Esophagus muscularis mucosa (tissue), 4 donors: ENCODE measurements at regions not wholly inside any gene's neighbourhood (a gene's known extent, or its start where the extent isn't known, plus 50 kb on each side); places are given as distances from the start of the nearest gene placed in this dataset.

Experiments used
- DNase-seq: peaks from one replicate; pipeline ENCODE4 v3.0.0-alpha.2; 2017; ENCODE audit errors: extremely low spot score
- H3K27ac ChIP-seq, 4 donors: fragments of 200-600 bp; sonication (generic); replicated peaks in 1 of 4; 1 replicate in 3 of 4; 2 replicates in 1 of 4; pipeline ENCODE4 v1.5.1; 2016 to 2019; ENCODE audit warnings: mild to moderate bottlenecking in 1 of 4
- H3K27me3 ChIP-seq, 4 donors: fragments of 200-600 bp; sonication (generic); one replicate each; pipeline versions ENCODE4 v1.5.1 to v1.6.0; 2016 to 2019
- H3K36me3 ChIP-seq, 4 donors: fragments of 200-600 bp; sonication (generic); one replicate each; pipeline ENCODE4 v1.5.1; 2016 to 2019
- H3K4me1 ChIP-seq, 4 donors: fragments of 200-600 bp; sonication (generic); one replicate each; pipeline ENCODE4 v1.5.1; 2016 to 2019
- H3K4me3 ChIP-seq, 4 donors: fragments of 200-600 bp; sonication (generic); 1 replicate in 2 of 4; 2 replicates in 2 of 4; pipeline ENCODE4 v1.5.1; 2016 to 2019; ENCODE audit warnings: mild to moderate bottlenecking in 4 of 4, moderate library complexity in 1 of 4
- H3K9me3 ChIP-seq, 4 donors: fragments of 200-600 bp; sonication (generic); 1 replicate in 3 of 4; 2 replicates in 1 of 4; pipeline ENCODE4 v1.5.1; 2016 to 2019
- EP300 ChIP-seq: sonication (generic); formaldehyde crosslinking; IDR thresholded peaks from one replicate; pipeline ENCODE4 v1.6.1; 2017; ENCODE audit warnings: antibody characterized with exemption
- POLR2A ChIP-seq: fragments of 450-650 bp; IDR thresholded peaks from one replicate; pipeline ENCODE4 v1.6.1; 2017; ENCODE audit warnings: antibody characterized with exemption, moderate library complexity, mild to moderate bottlenecking, low read depth
- POLR2AphosphoS5 ChIP-seq, 2 donors: sonication (generic); formaldehyde crosslinking; IDR thresholded peaks; one replicate each; pipeline ENCODE4 v1.6.1; 2017; ENCODE audit warnings: antibody characterized with exemption in 2 of 2
- WGBS: methylation state at CpG from one replicate; pipeline ENCODE4 v1.1.5; 2018; 5-methylcytosine and 5-hydroxymethylcytosine counted together
- intact Hi-C: fragments of 100-400 bp; cut with DNase I; formaldehyde crosslinking; loops from one replicate; pipeline ENCODE4 v1.15.1; 2023
- TF ChIP-seq, protein P1 (sequence below), 3 experiments: fragments of 200-600 bp in 2 of 3; fragments of 450-650 bp in 1 of 3; sonication (generic) in 2 of 3; IDR thresholded peaks; one replicate each; pipeline ENCODE4 v1.5.1; 2017 to 2019; ENCODE audit warnings: antibody characterized with exemption in 3 of 3, mild to moderate bottlenecking in 2 of 3, moderate library complexity in 1 of 3

DNA sequence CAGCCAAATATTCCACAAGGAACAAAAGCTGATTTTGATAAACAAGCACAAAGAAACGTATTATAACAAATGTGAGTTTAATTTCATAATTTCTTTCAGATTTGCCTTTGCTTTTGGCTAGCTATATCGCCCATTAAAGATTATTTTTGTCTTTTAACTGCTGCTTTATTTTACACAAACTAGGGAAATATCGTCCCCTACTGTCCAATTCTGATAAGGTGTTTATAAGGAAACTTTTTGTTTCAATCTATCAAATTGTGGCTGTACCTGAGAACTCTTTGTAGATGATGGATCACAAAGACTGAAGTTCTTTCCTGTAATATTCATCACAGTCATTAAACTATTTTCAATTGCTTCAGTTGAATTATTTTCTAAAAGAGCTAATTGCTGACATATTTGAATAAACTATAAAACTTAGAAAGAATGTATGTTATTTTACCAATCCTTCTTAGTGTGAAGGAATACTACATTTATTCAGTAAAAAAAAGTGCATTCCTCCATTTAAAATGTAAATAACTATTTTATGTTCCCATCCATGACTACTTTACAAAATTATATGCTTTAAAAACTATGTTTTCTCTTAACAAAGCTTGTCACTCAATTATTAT, 431.3 kb upstream of the ITGA1 start:
- TF ChIP-seq, protein P1, sequence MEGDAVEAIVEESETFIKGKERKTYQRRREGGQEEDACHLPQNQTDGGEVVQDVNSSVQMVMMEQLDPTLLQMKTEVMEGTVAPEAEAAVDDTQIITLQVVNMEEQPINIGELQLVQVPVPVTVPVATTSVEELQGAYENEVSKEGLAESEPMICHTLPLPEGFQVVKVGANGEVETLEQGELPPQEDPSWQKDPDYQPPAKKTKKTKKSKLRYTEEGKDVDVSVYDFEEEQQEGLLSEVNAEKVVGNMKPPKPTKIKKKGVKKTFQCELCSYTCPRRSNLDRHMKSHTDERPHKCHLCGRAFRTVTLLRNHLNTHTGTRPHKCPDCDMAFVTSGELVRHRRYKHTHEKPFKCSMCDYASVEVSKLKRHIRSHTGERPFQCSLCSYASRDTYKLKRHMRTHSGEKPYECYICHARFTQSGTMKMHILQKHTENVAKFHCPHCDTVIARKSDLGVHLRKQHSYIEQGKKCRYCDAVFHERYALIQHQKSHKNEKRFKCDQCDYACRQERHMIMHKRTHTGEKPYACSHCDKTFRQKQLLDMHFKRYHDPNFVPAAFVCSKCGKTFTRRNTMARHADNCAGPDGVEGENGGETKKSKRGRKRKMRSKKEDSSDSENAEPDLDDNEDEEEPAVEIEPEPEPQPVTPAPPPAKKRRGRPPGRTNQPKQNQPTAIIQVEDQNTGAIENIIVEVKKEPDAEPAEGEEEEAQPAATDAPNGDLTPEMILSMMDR (IDR thresholded peaks at IDR 0.05): peak; percentile 31 to 56 (median 35)
- TF ChIP-seq EP300: no peak
- WGBS: 30% methylated on average over 3 of the region's 3 CpGs
- Histone ChIP-seq H3K36me3 (no peaks in the 10 kb centered on the region), H3K4me3 (no peak overlapping the region), H3K27me3 (no peaks in the 10 kb centered on the region), H3K27ac (no peak overlapping the region), H3K4me1 (no peaks in the 10 kb centered on the region), H3K9me3 (no peaks in the 10 kb centered on the region)
- DNase-seq: no peak
- intact Hi-C loops: no loop called here

DNA sequence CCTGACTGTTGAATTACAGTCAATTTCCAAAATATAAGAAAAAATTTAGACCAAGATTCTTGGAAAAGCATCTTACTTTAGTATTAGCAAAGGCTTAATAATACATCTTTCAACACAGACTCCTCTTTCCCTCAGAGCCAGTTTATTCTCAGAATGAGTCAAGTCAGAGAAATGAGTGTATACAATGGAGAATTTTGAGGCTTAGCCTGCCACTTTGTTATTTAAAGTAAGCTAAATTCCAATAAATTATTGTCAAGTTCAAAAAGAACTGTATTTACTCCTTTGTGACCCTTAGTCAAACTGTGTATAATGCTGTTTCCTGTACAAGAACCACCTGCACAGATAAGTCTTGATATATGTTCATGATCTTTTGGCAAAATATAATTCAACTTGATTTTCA, 428.5 kb upstream of the ITGA1 start:
- H3K27me3 ChIP-seq: no peaks in the 10 kb centered on the region
- no peaks in the 10 kb centered on the region for H3K36me3 ChIP-seq
- no peak for DNase-seq
- H3K27ac ChIP-seq: no peak overlapping the region
- H3K4me3 ChIP-seq: no peak overlapping the region
- H3K9me3 ChIP-seq: no peaks in the 10 kb centered on the region
- no peak for TF ChIP-seq POLR2A
- no peak for TF ChIP-seq POLR2AphosphoS5 (IDR thresholded peaks at IDR 0.05)
- no peak for TF ChIP-seq EP300
- TF ChIP-seq, protein P1 (IDR thresholded peaks at IDR 0.05): no peak
- intact Hi-C loops: no loop called here
- no peaks in the 10 kb centered on the region for H3K4me1 ChIP-seq

DNA sequence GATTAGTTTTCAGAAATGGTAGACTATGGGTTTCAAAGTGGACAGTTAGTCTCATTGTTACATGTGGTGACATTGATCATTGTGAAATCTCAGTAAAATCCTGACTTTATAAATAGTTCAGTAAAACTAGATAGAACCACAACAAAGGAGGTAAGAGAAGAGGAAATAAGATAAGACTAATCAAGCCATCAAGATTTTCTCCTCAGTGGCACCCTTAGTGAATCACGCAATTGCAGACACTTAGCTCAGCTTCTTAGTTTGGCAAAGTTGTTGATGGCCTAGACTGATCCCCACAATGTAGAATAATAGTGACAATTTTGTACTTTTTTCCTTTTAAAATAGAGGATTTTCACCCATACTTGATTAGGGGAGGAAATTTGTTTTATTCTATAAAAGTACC, 426.7 kb upstream of the ITGA1 start:
- Histone ChIP-seq H3K4me3 (no peak overlapping the region), H3K4me1 (no peaks in the 10 kb centered on the region), H3K36me3 (no peaks in the 10 kb centered on the region), H3K27ac (no peak overlapping the region), H3K27me3 (no peaks in the 10 kb centered on the region), H3K9me3 (no peaks in the 10 kb centered on the region)
- no peak for TF ChIP-seq POLR2AphosphoS5 (IDR thresholded peaks at IDR 0.05)
- TF ChIP-seq, protein P1 (IDR thresholded peaks at IDR 0.05): no peak
- no peak for TF ChIP-seq EP300
- TF ChIP-seq POLR2A: no peak
- intact Hi-C loops: no loop called here
- no peak for DNase-seq
- 93% methylated on average over 1 of the region's 1 CpG for WGBS

DNA sequence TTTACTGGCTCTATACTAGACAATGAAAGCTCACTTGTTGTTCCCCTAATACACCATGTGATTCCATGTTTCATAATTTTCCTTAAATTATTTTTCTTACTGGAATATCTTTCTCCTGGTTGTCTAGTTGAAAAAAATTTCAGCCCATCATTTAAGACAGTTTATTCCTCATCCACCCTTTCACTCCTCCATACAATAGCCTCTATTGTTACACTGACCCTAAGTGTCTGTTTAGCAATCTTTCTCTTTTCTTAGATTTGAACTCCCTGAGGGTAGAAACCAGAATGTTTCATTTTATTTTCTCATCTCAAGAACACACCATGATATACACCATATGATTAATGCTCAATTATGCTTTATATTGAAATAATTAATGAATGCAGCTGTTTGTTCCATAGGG, 413.4 kb upstream of the ITGA1 start:
- intact Hi-C loops: no loop called here
- no peak overlapping the region for H3K27ac ChIP-seq
- no peak for TF ChIP-seq POLR2AphosphoS5 (IDR thresholded peaks at IDR 0.05)
- H3K4me1 ChIP-seq: peaks cover 0 to 9% (median 0%) of the 10 kb centered on the region in 4 donors
- H3K9me3 ChIP-seq: no peaks in the 10 kb centered on the region
- no peak for DNase-seq
- no peak overlapping the region for H3K4me3 ChIP-seq
- no peaks in the 10 kb centered on the region for H3K36me3 ChIP-seq
- H3K27me3 ChIP-seq: no peaks in the 10 kb centered on the region

DNA sequence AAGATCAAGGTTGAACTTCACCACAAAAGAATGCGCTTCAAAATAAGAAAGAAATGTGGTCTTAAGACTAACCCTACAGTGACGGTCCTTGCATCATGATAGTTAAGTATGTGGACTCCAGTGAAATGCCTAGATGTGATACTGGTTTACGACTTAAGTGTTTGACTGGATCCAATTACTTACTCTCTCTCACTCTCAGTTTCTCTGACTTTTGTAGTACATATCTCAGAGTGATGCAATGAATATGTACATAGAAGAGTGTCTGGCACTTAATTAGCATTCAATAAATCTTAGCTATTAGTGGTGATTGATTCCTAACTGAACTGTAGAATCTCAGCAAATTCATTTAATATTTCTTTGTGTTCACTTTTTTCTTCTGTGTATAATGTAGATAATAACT, 411.7 kb upstream of the ITGA1 start:
- H3K4me1 ChIP-seq: peaks cover 0 to 9% (median 0%) of the 10 kb centered on the region in 4 donors
- no peak overlapping the region for H3K27ac ChIP-seq
- no peak for DNase-seq
- TF ChIP-seq POLR2AphosphoS5 (IDR thresholded peaks at IDR 0.05) (no peak), POLR2A (no peak), EP300 (no peak)
- TF ChIP-seq, protein P1 (IDR thresholded peaks at IDR 0.05): no peak
- no peaks in the 10 kb centered on the region for H3K36me3 ChIP-seq
- no peak overlapping the region for H3K4me3 ChIP-seq
- no peaks in the 10 kb centered on the region for H3K9me3 ChIP-seq
- no peaks in the 10 kb centered on the region for H3K27me3 ChIP-seq
- 96% methylated on average over 3 of the region's 3 CpGs for WGBS
- intact Hi-C loops: no loop called here
